Transverse colon (tissue), 4 donors: ENCODE measurements at regions not wholly inside any gene's neighbourhood (a gene's known extent, or its start where the extent isn't known, plus 50 kb on each side); places are given as distances from the start of the nearest gene placed in this dataset.

Source experiments
- DNase-seq: peaks from one replicate; pipeline ENCODE4 v3.0.0-alpha.2; 2019
- H3K27ac ChIP-seq, 4 donors: fragments of 200-600 bp; sonication (generic); 2 replicates each; pipeline ENCODE4 v1.5.1; 2016 to 2018; ENCODE audit warnings: inconsistent platforms in 4 of 4
- H3K27me3 ChIP-seq: fragments of 200-600 bp; sonication (generic); 2 replicates; pipeline ENCODE4 v1.5.1; 2017; ENCODE audit warnings: inconsistent platforms
- H3K36me3 ChIP-seq, 4 donors: fragments of 200-600 bp; sonication (generic); 2 replicates each; pipeline ENCODE4 v1.5.1; 2017 to 2019; ENCODE audit warnings: inconsistent platforms in 4 of 4
- H3K4me1 ChIP-seq, 4 donors: fragments of 200-600 bp; sonication (generic); 2 replicates each; pipeline ENCODE4 v1.5.1; 2017 to 2020; ENCODE audit warnings: inconsistent platforms in 4 of 4
- H3K4me3 ChIP-seq, 4 donors: fragments of 200-600 bp; sonication (generic); 1 replicate in 1 of 4; 2 replicates in 3 of 4; pipeline versions ENCODE4 v1.5.1 to v1.6.1; 2017 to 2019; ENCODE audit warnings: inconsistent platforms in 4 of 4
- H3K9me3 ChIP-seq, 2 donors: fragments of 200-600 bp; sonication (generic); 2 replicates each; pipeline ENCODE4 v1.5.1; 2017 to 2019; ENCODE audit warnings: inconsistent platforms in 2 of 2
- POLR2A ChIP-seq: fragments of 450-650 bp; IDR thresholded peaks from one replicate; pipeline ENCODE4 v1.6.1; 2016; ENCODE audit warnings: antibody characterized with exemption, mild to moderate bottlenecking, moderate library complexity
- POLR2AphosphoS5 ChIP-seq, 3 donors: sonication (generic); formaldehyde crosslinking; IDR thresholded peaks; one replicate each; pipeline ENCODE4 v1.6.1; 2016; ENCODE audit warnings: antibody characterized with exemption in 3 of 3
- WGBS, 2 donors: methylation state at CpG; one replicate each; pipeline ENCODE4 v1.1.5; 2018; ENCODE audit warnings: low coverage in 1 of 2; 5-methylcytosine and 5-hydroxymethylcytosine counted together
- in situ Hi-C, 4 donors: fragments of 200-750 bp; cut with MboI; loops; one replicate each; pipeline versions ENCODE4 v1.15.0 to v1.15.1; 2017; ENCODE audit warnings: low sequenced_read_pairs in 3 of 4, low pct_ligation_motif_present in 1 of 4, low pct_unique_long_range_greater_than_20kb in 1 of 4
- intact Hi-C: fragments of 100-400 bp; cut with DNase I; formaldehyde crosslinking; loops from one replicate; pipeline ENCODE4 v1.15.1; 2023; ENCODE audit warnings: low total_unique reads
- small RNA-seq, 4 donors: library from RNA; depleted of rRNA; stranded (forward); fragments of <200 nt; gene quantifications; one replicate each; pipeline ENCODE3, GENCODE V24; 2016
- TF ChIP-seq, protein P1 (sequence below), 5 experiments: fragments of 200-600 bp in 3 of 5; fragments of 450-650 bp in 2 of 5; sonication (generic) in 3 of 5; IDR thresholded peaks; 1 replicate in 2 of 5; 2 replicates in 3 of 5; pipeline ENCODE4 v1.5.1; 2016 to 2017; ENCODE audit warnings: antibody characterized with exemption in 5 of 5, inconsistent platforms in 3 of 5, mild to moderate bottlenecking in 2 of 5, moderate library complexity in 1 of 5

- H3K9me3 ChIP-seq, result no peaks in the 10 kb centered on the region
- peaks cover 0 to 21% (median 3%) of the 10 kb centered on the region in 4 donors for H3K4me1 ChIP-seq
- no peak overlapping the region for H3K27ac ChIP-seq
- H3K27me3 ChIP-seq, result no peaks in the 10 kb centered on the region
- intact Hi-C loops, result no loop called here
- DNase-seq, result no peak
- H3K4me3 ChIP-seq, result no peak overlapping the region
- in situ Hi-C loops, result loop anchor here in 1 of 4 donors (10.0 kb wide), 1 partner anchor 60 kb away; the partner anchor contains the start of gene FSHB
- TF ChIP-seq POLR2AphosphoS5 (IDR thresholded peaks at IDR 0.05) (no peak), POLR2A (no peak)
- TF ChIP-seq, protein P1, sequence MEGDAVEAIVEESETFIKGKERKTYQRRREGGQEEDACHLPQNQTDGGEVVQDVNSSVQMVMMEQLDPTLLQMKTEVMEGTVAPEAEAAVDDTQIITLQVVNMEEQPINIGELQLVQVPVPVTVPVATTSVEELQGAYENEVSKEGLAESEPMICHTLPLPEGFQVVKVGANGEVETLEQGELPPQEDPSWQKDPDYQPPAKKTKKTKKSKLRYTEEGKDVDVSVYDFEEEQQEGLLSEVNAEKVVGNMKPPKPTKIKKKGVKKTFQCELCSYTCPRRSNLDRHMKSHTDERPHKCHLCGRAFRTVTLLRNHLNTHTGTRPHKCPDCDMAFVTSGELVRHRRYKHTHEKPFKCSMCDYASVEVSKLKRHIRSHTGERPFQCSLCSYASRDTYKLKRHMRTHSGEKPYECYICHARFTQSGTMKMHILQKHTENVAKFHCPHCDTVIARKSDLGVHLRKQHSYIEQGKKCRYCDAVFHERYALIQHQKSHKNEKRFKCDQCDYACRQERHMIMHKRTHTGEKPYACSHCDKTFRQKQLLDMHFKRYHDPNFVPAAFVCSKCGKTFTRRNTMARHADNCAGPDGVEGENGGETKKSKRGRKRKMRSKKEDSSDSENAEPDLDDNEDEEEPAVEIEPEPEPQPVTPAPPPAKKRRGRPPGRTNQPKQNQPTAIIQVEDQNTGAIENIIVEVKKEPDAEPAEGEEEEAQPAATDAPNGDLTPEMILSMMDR (IDR thresholded peaks at IDR 0.05), result no peak
- 84 to 91% methylated on average over 2 of the region's 2 CpGs for WGBS, 2 donors
- H3K36me3 ChIP-seq, result no peaks in the 10 kb centered on the region
Measured at GRCh38 chr11:30174265-30175020, 56.4 kb upstream of the FSHB start.

Small RNAs in the stretch of these regions (small RNA-seq; reads per million reads assigned to genes)
- gene AL358944.1, result 0 reads per million in 4 donors
